Tibial artery (tissue), 4 donors: ENCODE measurements at regions not wholly inside any gene's neighbourhood (a gene's known extent, or its start where the extent isn't known, plus 50 kb on each side); places are given as distances from the start of the nearest gene placed in this dataset.

Experiments used
- DNase-seq, 2 donors: peaks; one replicate each; pipeline ENCODE4 v3.0.0-alpha.2; 2019
- H3K27ac ChIP-seq, 2 donors: fragments of 200-600 bp; sonication (generic) in 1 of 2; 1 replicate in 1 of 2; 2 replicates in 1 of 2; pipeline ENCODE4 v1.5.1; 2018 to 2019; ENCODE audit warnings: mild to moderate bottlenecking in 1 of 2
- H3K27me3 ChIP-seq, 2 donors: fragments of 200-600 bp; sonication (generic) in 1 of 2; one replicate each; pipeline versions ENCODE4 v1.5.1 to v1.6.0; 2016 to 2019
- H3K36me3 ChIP-seq, 3 donors: fragments of 200-600 bp; sonication (generic) in 2 of 3; one replicate each; pipeline ENCODE4 v1.5.1; 2016 to 2019; ENCODE audit warnings: mild to moderate bottlenecking in 2 of 3
- H3K4me1 ChIP-seq, 4 donors: fragments of 200-600 bp; sonication (generic) in 2 of 4; 1 replicate in 3 of 4; 2 replicates in 1 of 4; pipeline ENCODE4 v1.5.1; 2016 to 2019
- H3K4me3 ChIP-seq, 2 donors: fragments of 200-600 bp; sonication (generic) in 1 of 2; 1 replicate in 1 of 2; 2 replicates in 1 of 2; pipeline ENCODE4 v1.5.1; 2018 to 2019; ENCODE audit warnings: mild to moderate bottlenecking in 2 of 2
- H3K9me3 ChIP-seq, 3 donors: fragments of 200-600 bp; sonication (generic) in 1 of 3; one replicate each; pipeline ENCODE4 v1.5.1; 2016 to 2019
- CTCF ChIP-seq, 2 experiments: fragments of 200-600 bp in 1 of 2; fragments of 450-650 bp in 1 of 2; IDR thresholded peaks; one replicate each; pipeline ENCODE4 v1.5.1; 2017 to 2019; ENCODE audit warnings: antibody characterized with exemption in 2 of 2, mild to moderate bottlenecking in 1 of 2, moderate library complexity in 1 of 2
- intact Hi-C: fragments of 100-400 bp; cut with DNase I; formaldehyde crosslinking; loops from one replicate; pipeline ENCODE4 v1.15.0; 2023; ENCODE audit warnings: low total_unique reads

DNA sequence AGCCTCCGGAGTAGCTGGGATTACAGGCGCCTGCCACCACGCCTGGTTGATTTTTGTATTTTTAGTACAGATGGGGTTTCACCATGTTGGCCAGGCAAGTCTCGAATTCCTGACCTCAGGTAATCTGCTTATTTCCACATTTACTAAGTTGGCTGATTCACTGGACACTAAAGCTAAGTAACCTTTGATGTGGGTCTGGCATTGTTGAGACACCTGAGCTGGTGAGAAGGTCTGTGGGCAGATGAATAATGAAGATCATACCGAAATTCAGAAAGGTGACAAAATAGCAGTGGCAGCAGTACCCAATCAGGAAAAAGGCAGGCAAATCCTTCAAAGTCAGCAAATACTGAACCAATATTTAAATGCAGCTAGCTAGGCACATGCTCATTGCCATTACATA lies 210.6 kb upstream of the ZNF608 start:
- Histone ChIP-seq H3K4me3 (no peak overlapping the region), H3K4me1 (peaks cover 0 to 30% (median 9%) of the 10 kb centered on the region in 4 donors), H3K36me3 (no peaks in the 10 kb centered on the region), H3K27me3 (no peaks in the 10 kb centered on the region), H3K9me3 (no peaks in the 10 kb centered on the region), H3K27ac (no peak overlapping the region)
- intact Hi-C loops: no loop called here
- no peak for TF ChIP-seq CTCF (IDR thresholded peaks at IDR 0.05)
- no peak for DNase-seq

GRCh38 chr5:124960266-124960665 lies 213.8 kb upstream of the ZNF608 start:
- no peak overlapping the region for H3K27ac ChIP-seq
- no peaks in the 10 kb centered on the region for H3K9me3 ChIP-seq
- TF ChIP-seq CTCF (IDR thresholded peaks at IDR 0.05): no peak
- intact Hi-C loops: no loop called here
- H3K27me3 ChIP-seq: no peaks in the 10 kb centered on the region
- no peak for DNase-seq
- no peak overlapping the region for H3K4me3 ChIP-seq
- H3K36me3 ChIP-seq: no peaks in the 10 kb centered on the region
- H3K4me1 ChIP-seq: peaks cover 0 to 14% (median 3%) of the 10 kb centered on the region in 4 donors

DNA sequence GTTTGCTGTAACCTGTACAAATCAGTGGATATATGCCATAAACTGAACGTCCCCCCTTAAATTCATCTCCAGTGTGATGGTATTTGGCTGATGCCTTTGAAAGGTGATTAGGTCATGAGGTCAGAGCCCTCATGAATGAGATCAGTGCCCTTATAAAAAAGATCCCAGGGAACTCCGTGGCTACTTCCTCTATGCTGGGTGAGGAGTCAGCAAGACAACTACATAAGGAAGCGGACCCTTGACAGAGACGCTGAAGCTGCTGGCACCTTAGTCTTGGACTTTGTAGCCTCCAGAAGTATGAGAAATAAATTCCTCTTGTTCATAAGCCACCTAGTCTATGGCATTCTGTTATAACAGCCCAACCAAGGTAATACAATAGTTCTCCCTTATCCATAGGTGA lies 215.1 kb upstream of the ZNF608 start:
- Histone ChIP-seq H3K27me3 (no peaks in the 10 kb centered on the region), H3K27ac (no peak overlapping the region), H3K36me3 (no peaks in the 10 kb centered on the region), H3K4me3 (no peak overlapping the region), H3K4me1 (peaks cover 0 to 10% (median 3%) of the 10 kb centered on the region in 4 donors), H3K9me3 (no peaks in the 10 kb centered on the region)
- intact Hi-C loops: no loop called here
- no peak for DNase-seq
- TF ChIP-seq CTCF (IDR thresholded peaks at IDR 0.05): no peak

DNA sequence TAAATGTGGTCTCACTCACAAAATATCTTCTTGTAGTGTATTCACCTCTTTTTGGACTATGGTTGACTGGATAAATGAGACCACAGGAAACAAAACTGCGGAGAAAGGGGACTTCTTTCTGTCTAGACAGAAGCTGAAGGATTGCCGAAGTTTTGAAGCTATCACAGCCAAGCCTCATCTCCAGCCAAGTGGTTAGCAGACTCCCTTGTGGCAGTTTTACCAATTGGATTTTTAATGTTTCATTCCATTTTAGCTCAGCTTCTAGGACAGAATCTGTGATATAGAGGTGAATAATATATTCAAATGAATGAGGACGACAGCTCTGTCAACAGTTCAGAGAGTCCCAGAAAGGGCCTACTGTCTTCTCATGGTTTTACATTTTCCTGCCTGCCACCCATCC lies 215.7 kb upstream of the ZNF608 start:
- no peak overlapping the region for H3K27ac ChIP-seq
- no peak for TF ChIP-seq CTCF (IDR thresholded peaks at IDR 0.05)
- no peaks in the 10 kb centered on the region for H3K9me3 ChIP-seq
- H3K4me1 ChIP-seq: peaks cover 0 to 5% (median 2%) of the 10 kb centered on the region in 4 donors
- no peak for DNase-seq
- no peak overlapping the region for H3K4me3 ChIP-seq
- no peaks in the 10 kb centered on the region for H3K36me3 ChIP-seq
- H3K27me3 ChIP-seq: no peaks in the 10 kb centered on the region
- intact Hi-C loops: no loop called here

DNA sequence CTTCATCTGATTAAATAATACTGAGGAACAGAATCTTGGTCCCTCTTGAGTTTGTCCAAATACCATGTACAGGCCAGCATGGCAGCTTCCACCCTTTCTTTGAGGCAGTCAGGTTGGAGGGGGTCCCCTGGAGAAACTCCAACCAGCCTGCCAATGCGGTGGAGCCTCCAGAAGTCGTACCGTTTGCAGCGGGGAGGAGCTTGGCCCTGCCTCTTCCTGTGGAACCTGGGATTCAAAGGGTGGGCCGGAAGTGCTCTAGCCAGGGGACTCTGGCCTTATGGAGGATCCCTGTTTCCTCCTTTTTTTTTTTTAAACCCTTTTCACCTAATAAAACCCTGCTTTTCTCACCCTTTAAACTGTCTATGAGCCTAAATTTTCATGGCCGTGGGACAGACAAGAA lies 216.3 kb upstream of the ZNF608 start:
- DNase-seq: no peak
- TF ChIP-seq CTCF (IDR thresholded peaks at IDR 0.05): no peak
- no peaks in the 10 kb centered on the region for H3K27me3 ChIP-seq
- H3K4me3 ChIP-seq: no peak overlapping the region
- no peak overlapping the region for H3K27ac ChIP-seq
- intact Hi-C loops: no loop called here
- H3K9me3 ChIP-seq: no peaks in the 10 kb centered on the region
- H3K4me1 ChIP-seq: peaks cover 0 to 5% (median 0%) of the 10 kb centered on the region in 4 donors
- no peaks in the 10 kb centered on the region for H3K36me3 ChIP-seq
